ENCODE measurements at regions not wholly inside any gene's neighbourhood (a gene's known extent, or its start where the extent isn't known, plus 50 kb on each side); places are given as distances from the start of the nearest gene placed in this dataset.

GRCh38 chrX:39899059-39899458 is 198.7 kb downstream of the BCOR start:
- no peak for DNase-seq (ENCODE audit: insufficient read length, low spot score)
- FAIRE-seq: no peak
- TF ChIP-seq, protein P1, sequence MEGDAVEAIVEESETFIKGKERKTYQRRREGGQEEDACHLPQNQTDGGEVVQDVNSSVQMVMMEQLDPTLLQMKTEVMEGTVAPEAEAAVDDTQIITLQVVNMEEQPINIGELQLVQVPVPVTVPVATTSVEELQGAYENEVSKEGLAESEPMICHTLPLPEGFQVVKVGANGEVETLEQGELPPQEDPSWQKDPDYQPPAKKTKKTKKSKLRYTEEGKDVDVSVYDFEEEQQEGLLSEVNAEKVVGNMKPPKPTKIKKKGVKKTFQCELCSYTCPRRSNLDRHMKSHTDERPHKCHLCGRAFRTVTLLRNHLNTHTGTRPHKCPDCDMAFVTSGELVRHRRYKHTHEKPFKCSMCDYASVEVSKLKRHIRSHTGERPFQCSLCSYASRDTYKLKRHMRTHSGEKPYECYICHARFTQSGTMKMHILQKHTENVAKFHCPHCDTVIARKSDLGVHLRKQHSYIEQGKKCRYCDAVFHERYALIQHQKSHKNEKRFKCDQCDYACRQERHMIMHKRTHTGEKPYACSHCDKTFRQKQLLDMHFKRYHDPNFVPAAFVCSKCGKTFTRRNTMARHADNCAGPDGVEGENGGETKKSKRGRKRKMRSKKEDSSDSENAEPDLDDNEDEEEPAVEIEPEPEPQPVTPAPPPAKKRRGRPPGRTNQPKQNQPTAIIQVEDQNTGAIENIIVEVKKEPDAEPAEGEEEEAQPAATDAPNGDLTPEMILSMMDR (IDR thresholded peaks at IDR 0.05; ENCODE audit: insufficient read depth, missing control alignments): no peak

GRCh38 chrX:39899856-39900776 is 197.6 kb downstream of the BCOR start:
- DNase-seq (ENCODE audit: insufficient read length, low spot score) (peak; percentile 35), FAIRE-seq (peak; percentile 81)
- TF ChIP-seq, protein P1 (IDR thresholded peaks at IDR 0.05; ENCODE audit: insufficient read depth, missing control alignments): no peak

DNA sequence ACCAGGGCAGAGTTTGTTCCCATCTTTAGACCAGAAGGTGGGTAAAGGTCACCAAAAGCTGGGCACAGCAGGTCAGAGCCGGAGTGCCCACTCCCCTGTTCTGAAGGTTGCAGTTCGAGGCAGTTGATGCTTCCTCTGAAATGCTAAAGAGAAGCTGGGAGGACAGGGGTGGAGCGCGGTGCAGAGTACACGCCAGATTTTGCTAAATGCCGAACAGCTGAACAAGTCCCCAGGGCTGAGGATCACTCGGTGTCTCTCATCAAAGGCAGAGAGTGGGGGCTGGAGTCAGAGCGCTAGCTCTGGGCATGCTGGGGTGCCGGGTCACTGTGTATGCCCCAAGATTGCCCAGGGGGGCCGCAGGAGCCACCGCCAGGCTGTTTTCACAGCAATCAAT is 197.0 kb downstream of the BCOR start:
- no peak for FAIRE-seq
- TF ChIP-seq, protein P1 (IDR thresholded peaks at IDR 0.05; ENCODE audit: insufficient read depth, missing control alignments): no peak
- DNase-seq (ENCODE audit: insufficient read length, low spot score): peak; percentile 61

DNA sequence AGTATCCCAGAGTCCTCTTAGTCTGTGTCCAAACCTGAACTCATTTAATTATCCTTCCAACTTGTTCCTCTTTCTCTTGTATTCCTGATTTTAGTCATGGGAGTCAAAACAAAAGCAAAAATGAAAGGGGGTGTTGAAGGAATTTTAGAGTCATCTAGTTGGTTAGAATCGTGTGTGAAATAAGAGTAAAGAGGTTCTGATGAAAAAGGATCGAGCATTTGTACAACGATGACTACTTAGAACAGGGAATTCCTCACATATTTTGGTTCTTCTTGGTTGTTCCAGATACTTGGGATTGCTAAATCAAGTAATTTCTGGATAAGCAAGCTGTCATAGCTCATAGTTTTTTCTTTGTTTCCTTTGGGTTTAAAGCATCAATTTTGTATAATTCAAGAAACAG is 194.4 kb downstream of the BCOR start:
- FAIRE-seq: no peak
- DNase-seq (ENCODE audit: insufficient read length, low spot score): no peak
- TF ChIP-seq, protein P1 (IDR thresholded peaks at IDR 0.05; ENCODE audit: insufficient read depth, missing control alignments): no peak

DNA sequence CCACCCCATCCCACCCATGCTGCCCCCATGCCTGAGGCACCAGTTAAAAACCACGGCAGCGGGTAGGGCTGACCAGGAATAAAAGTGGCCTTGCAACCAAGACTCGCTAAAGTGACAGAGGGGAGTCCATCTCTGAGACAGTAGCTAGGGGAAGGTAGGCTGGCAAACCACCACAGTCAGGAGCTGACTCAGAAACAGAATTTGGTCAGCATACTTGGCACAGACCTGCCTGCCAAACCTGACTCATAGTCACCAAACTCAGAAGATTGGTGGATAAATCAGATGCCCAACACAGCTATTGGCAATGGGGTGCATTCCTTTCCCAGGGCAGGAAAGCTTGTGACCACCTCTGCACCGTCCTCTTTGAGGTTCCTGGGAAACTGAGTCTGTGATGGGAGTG is 193.8 kb downstream of the BCOR start:
- no peak for FAIRE-seq
- TF ChIP-seq, protein P1 (IDR thresholded peaks at IDR 0.05; ENCODE audit: insufficient read depth, missing control alignments): no peak
- no peak for DNase-seq (ENCODE audit: insufficient read length, low spot score)

DNA sequence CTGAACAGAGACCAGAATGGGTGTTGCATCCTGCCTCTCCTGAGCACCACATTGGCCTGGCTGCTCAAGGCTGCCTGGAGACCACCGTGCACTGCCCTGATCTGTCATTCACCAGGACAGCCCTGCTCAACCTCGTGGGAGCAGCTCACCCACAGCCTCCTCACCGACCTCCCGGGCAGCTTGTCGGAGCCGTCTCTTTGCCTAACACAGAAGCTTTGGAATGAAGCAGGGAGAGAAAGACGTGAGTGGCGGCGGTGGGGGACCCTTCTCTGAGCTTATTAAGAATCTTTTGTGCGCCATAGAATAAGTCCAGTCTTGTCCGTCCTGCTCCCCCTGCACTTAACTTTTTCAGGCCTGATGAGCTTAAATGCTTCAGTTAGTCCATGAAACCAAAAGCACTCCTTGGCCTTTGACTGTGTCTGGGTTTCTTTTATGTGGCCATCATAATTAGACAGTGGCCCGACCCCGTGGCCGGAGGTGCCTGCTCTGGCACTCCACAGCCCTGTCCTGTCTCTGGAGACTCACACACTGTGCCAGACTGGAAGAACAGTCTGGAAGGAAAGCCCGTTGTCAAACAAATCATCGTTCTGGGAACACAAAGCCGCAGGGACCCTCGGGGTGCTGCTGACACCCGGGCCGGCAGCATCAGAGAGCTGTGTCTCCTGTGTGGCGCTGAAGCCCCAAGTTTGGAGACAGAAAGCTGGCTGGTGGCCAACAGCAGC is 192.8 kb downstream of the BCOR start:
- no peak for DNase-seq (ENCODE audit: insufficient read length, low spot score)
- FAIRE-seq: no peak
- TF ChIP-seq, protein P1 (IDR thresholded peaks at IDR 0.05; ENCODE audit: insufficient read depth, missing control alignments): no peak

GRCh38 chrX:39905538-39905891 is 192.2 kb downstream of the BCOR start:
- no peak for FAIRE-seq
- TF ChIP-seq, protein P1 (IDR thresholded peaks at IDR 0.05; ENCODE audit: insufficient read depth, missing control alignments): no peak
- DNase-seq (ENCODE audit: insufficient read length, low spot score): no peak
